22Rv1 (cell line): ENCODE measurements at regions not wholly inside any gene's neighbourhood (a gene's known extent, or its start where the extent isn't known, plus 50 kb on each side); places are given as distances from the start of the nearest gene placed in this dataset.

Experiments used
- H3K27ac ChIP-seq: fragments of 450-650 bp; 2 replicates; pipeline ENCODE4 v1.5.1; 2017
- CTCF ChIP-seq: fragments of 450-650 bp; IDR thresholded peaks from 2 replicates; pipeline ENCODE4 v1.5.1; 2017; ENCODE audit warnings: mild to moderate bottlenecking
- ZFX ChIP-seq: fragments of 450-650 bp; IDR thresholded peaks from 2 replicates; pipeline ENCODE4 v1.6.1; 2017; ENCODE audit warnings: antibody characterized with exemption, borderline replicate concordance

- TF ChIP-seq ZFX (no peak), CTCF (no peak)
- no peak overlapping the region for H3K27ac ChIP-seq
These were observed 345.0 kb upstream of the PCDH15 start for GRCh38 chr10:55146032-55146431.

- no peak overlapping the region for H3K27ac ChIP-seq
- TF ChIP-seq ZFX (no peak), CTCF (no peak)
These were observed 343.0 kb upstream of the PCDH15 start for GRCh38 chr10:55144001-55144400.

- no peak overlapping the region for H3K27ac ChIP-seq
- TF ChIP-seq CTCF (no peak), ZFX (no peak)
These were observed 340.9 kb upstream of the PCDH15 start for GRCh38 chr10:55141892-55142291.

GRCh38 chr10:55137063-55137462, 336.0 kb upstream of the PCDH15 start:
- no peak overlapping the region for H3K27ac ChIP-seq
- no peak for TF ChIP-seq ZFX
- TF ChIP-seq CTCF, result no peak

- H3K27ac ChIP-seq, result no peak overlapping the region
- TF ChIP-seq ZFX (no peak), CTCF (no peak)
These were observed 303.7 kb upstream of the PCDH15 start for GRCh38 chr10:55104738-55105137.

GRCh38 chr10:55098452-55098851, 297.4 kb upstream of the PCDH15 start:
- no peak for TF ChIP-seq CTCF
- no peak overlapping the region for H3K27ac ChIP-seq

GRCh38 chr10:55091691-55092328, 290.8 kb upstream of the PCDH15 start:
- TF ChIP-seq ZFX (no peak), CTCF (peak; percentile 96)
- H3K27ac ChIP-seq, result no peak overlapping the region
